Fibroblast of lung (primary cell): ENCODE measurements at regions not wholly inside any gene's neighbourhood (a gene's known extent, or its start where the extent isn't known, plus 50 kb on each side); places are given as distances from the start of the nearest gene placed in this dataset.

Experiments used
- DNase-seq, 2 donors: peaks; one replicate each; pipeline versions ENCODE4 v3.0.0 to v3.0.0-alpha.2; 2010; ENCODE audit warnings: low read depth in 2 of 2
- H2AFZ ChIP-seq: 2 replicates; pipeline ENCODE4 v1.5.1; 2012; ENCODE audit warnings: low read length, control low read depth, inconsistent platforms
- H3K27ac ChIP-seq: 2 replicates; pipeline ENCODE4 v1.5.1; 2011; ENCODE audit warnings: low read length, control low read depth; ENCODE audit not compliant: insufficient read depth
- H3K27me3 ChIP-seq: 2 replicates; pipeline ENCODE4 v1.5.1; 2011; ENCODE audit warnings: mild to moderate bottlenecking, low read length; ENCODE audit not compliant: control insufficient read depth, insufficient read depth
- H3K36me3 ChIP-seq: 2 replicates; pipeline ENCODE4 v1.5.1; 2011; ENCODE audit warnings: low read length; ENCODE audit not compliant: control insufficient read depth, insufficient read depth
- H3K4me1 ChIP-seq: 2 replicates; pipeline ENCODE4 v1.5.1; 2011; ENCODE audit warnings: low read length; ENCODE audit not compliant: control insufficient read depth, insufficient read depth; ENCODE audit errors: extremely low read depth
- H3K4me2 ChIP-seq: 2 replicates; pipeline ENCODE4 v1.5.1; 2011; ENCODE audit warnings: low read length, control low read depth; ENCODE audit not compliant: insufficient read depth; ENCODE audit errors: extremely low read depth
- H3K4me3 ChIP-seq, 4 experiments: fragments of 200-600 bp in 1 of 4; sonication (generic) in 1 of 4; replicated peaks in 1 of 4; 2 replicates each; pipeline ENCODE4 v1.5.1; 2011 to 2016; ENCODE audit warnings: low read length in 4 of 4, low read depth in 3 of 4, mild to moderate bottlenecking in 3 of 4, control low read depth in 2 of 4, inconsistent platforms in 1 of 4, mixed read lengths in 1 of 4; ENCODE audit not compliant: insufficient read depth in 1 of 4; ENCODE audit errors: control extremely low read depth in 1 of 4
- H3K79me2 ChIP-seq: 2 replicates; pipeline ENCODE4 v1.5.1; 2012; ENCODE audit warnings: mild to moderate bottlenecking, low read length, inconsistent platforms; ENCODE audit not compliant: control insufficient read depth, insufficient read depth
- H3K9ac ChIP-seq: 2 replicates; pipeline ENCODE4 v1.5.1; 2011; ENCODE audit warnings: mild to moderate bottlenecking, low read length, control low read depth; ENCODE audit not compliant: insufficient read depth
- H3K9me3 ChIP-seq: 2 replicates; pipeline ENCODE4 v1.5.1; 2012; ENCODE audit warnings: low read depth, low read length; ENCODE audit not compliant: control insufficient read depth, insufficient read depth
- H4K20me1 ChIP-seq: 2 replicates; pipeline ENCODE4 v1.5.1; 2011; ENCODE audit warnings: low read length; ENCODE audit not compliant: control insufficient read depth, insufficient read depth; ENCODE audit errors: extremely low read depth
- EZH2 ChIP-seq: IDR thresholded peaks from 2 replicates; pipeline ENCODE4 v1.5.1; 2012; ENCODE audit warnings: low read length, control low read depth, mild to moderate bottlenecking; ENCODE audit errors: missing control alignments
- TF ChIP-seq, protein P1 (sequence below), 2 donors: IDR thresholded peaks in 1 of 2; conservative IDR thresholded peaks in 1 of 2; 1 replicate in 1 of 2; 2 replicates in 1 of 2; pipeline ENCODE4 v1.5.1; 2011 to 2012; ENCODE audit warnings: low read length in 2 of 2, control low read depth in 1 of 2, inconsistent platforms in 1 of 2, low read depth in 1 of 2, mild to moderate bottlenecking in 1 of 2

GRCh38 chr18:57900906-57901435 is 97.9 kb upstream of the ATP8B1 start:
- DNase-seq = peak in 1 of 2 donors; percentile 22
- H3K27me3 ChIP-seq = no peaks in the 10 kb centered on the region

GRCh38 chr18:57898506-57899124 is 95.5 kb upstream of the ATP8B1 start:
- H3K4me1 ChIP-seq = peaks cover 10% of the 10 kb centered on the region
- peak; percentile 84 to 95 for DNase-seq
- no peak overlapping the region for H3K4me3 ChIP-seq
- H3K4me2 ChIP-seq = no peak overlapping the region
- H3K36me3 ChIP-seq = no peaks in the 10 kb centered on the region
- H3K27ac ChIP-seq = no peak overlapping the region
- H4K20me1 ChIP-seq = no peaks in the 10 kb centered on the region
- no peaks in the 10 kb centered on the region for H3K79me2 ChIP-seq
- no peak for TF ChIP-seq EZH2
- TF ChIP-seq, protein P1, sequence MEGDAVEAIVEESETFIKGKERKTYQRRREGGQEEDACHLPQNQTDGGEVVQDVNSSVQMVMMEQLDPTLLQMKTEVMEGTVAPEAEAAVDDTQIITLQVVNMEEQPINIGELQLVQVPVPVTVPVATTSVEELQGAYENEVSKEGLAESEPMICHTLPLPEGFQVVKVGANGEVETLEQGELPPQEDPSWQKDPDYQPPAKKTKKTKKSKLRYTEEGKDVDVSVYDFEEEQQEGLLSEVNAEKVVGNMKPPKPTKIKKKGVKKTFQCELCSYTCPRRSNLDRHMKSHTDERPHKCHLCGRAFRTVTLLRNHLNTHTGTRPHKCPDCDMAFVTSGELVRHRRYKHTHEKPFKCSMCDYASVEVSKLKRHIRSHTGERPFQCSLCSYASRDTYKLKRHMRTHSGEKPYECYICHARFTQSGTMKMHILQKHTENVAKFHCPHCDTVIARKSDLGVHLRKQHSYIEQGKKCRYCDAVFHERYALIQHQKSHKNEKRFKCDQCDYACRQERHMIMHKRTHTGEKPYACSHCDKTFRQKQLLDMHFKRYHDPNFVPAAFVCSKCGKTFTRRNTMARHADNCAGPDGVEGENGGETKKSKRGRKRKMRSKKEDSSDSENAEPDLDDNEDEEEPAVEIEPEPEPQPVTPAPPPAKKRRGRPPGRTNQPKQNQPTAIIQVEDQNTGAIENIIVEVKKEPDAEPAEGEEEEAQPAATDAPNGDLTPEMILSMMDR (conservative IDR thresholded peaks at IDR 0.05 in 1 of 2, IDR thresholded peaks at IDR 0.05 in 1 of 2; ENCODE audit: low read depth in 1 of 2, low read length in 2 of 2) = no peak
- H3K9me3 ChIP-seq = no peaks in the 10 kb centered on the region
- no peak overlapping the region for H3K9ac ChIP-seq
- no peak overlapping the region for H2AFZ ChIP-seq
- no peaks in the 10 kb centered on the region for H3K27me3 ChIP-seq

More at GRCh38 chr18:57900906-57901435, 97.9 kb upstream of the ATP8B1 start:
- no peaks in the 10 kb centered on the region for H3K9me3 ChIP-seq
- no peak overlapping the region for H3K4me3 ChIP-seq
- H4K20me1 ChIP-seq = no peaks in the 10 kb centered on the region
- H3K9ac ChIP-seq = no peak overlapping the region
- TF ChIP-seq EZH2 = no peak
- TF ChIP-seq, protein P1 (conservative IDR thresholded peaks at IDR 0.05 in 1 of 2, IDR thresholded peaks at IDR 0.05 in 1 of 2; ENCODE audit: low read depth in 1 of 2, low read length in 2 of 2) = no peak
- H2AFZ ChIP-seq = no peak overlapping the region
- H3K27ac ChIP-seq = no peak overlapping the region
- H3K36me3 ChIP-seq = no peaks in the 10 kb centered on the region
- peaks cover 10% of the 10 kb centered on the region for H3K4me1 ChIP-seq
- no peaks in the 10 kb centered on the region for H3K79me2 ChIP-seq
- H3K4me2 ChIP-seq = no peak overlapping the region

GRCh38 chr18:57895182-57895581 is 92.1 kb upstream of the ATP8B1 start:
- Histone ChIP-seq H3K9me3 (no peaks in the 10 kb centered on the region), H3K36me3 (no peaks in the 10 kb centered on the region), H3K9ac (no peak overlapping the region), H3K79me2 (no peaks in the 10 kb centered on the region), H3K4me2 (no peak overlapping the region), H3K4me1 (peaks cover 10% of the 10 kb centered on the region), H3K4me3 (no peak overlapping the region), H3K27me3 (peaks cover 2% of the 10 kb centered on the region), H4K20me1 (no peaks in the 10 kb centered on the region), H2AFZ (no peak overlapping the region), H3K27ac (no peak overlapping the region)
- no peak for DNase-seq
- no peak for TF ChIP-seq EZH2
- TF ChIP-seq, protein P1 (conservative IDR thresholded peaks at IDR 0.05 in 1 of 2, IDR thresholded peaks at IDR 0.05 in 1 of 2; ENCODE audit: low read depth in 1 of 2, low read length in 2 of 2) = no peak
